ENCODE measurements at regions not wholly inside any gene's neighbourhood (a gene's known extent, or its start where the extent isn't known, plus 50 kb on each side); places are given as distances from the start of the nearest gene placed in this dataset.

- TF ChIP-seq CTCF (IDR thresholded peaks at IDR 0.05) (no peak), EZH2 (IDR thresholded peaks at IDR 0.05; ENCODE audit: borderline replicate concordance, insufficient read depth, low read depth, low read length, poor library complexity, severe bottlenecking) (no peak)
Measured at GRCh38 chr10:59099481-59099880, 77.0 kb upstream of the PHYHIPL start.

Data from B cell (primary cell).